Transverse colon (tissue), 4 donors: ENCODE measurements at regions not wholly inside any gene's neighbourhood (a gene's known extent, or its start where the extent isn't known, plus 50 kb on each side); places are given as distances from the start of the nearest gene placed in this dataset.

Experiments used
- DNase-seq: peaks from one replicate; pipeline ENCODE4 v3.0.0-alpha.2; 2019
- H3K27ac ChIP-seq, 4 donors: fragments of 200-600 bp; sonication (generic); 2 replicates each; pipeline ENCODE4 v1.5.1; 2016 to 2018; ENCODE audit warnings: inconsistent platforms in 4 of 4
- H3K27me3 ChIP-seq: fragments of 200-600 bp; sonication (generic); 2 replicates; pipeline ENCODE4 v1.5.1; 2017; ENCODE audit warnings: inconsistent platforms
- H3K36me3 ChIP-seq, 4 donors: fragments of 200-600 bp; sonication (generic); 2 replicates each; pipeline ENCODE4 v1.5.1; 2017 to 2019; ENCODE audit warnings: inconsistent platforms in 4 of 4
- H3K4me1 ChIP-seq, 4 donors: fragments of 200-600 bp; sonication (generic); 2 replicates each; pipeline ENCODE4 v1.5.1; 2017 to 2020; ENCODE audit warnings: inconsistent platforms in 4 of 4
- H3K4me3 ChIP-seq, 4 donors: fragments of 200-600 bp; sonication (generic); 1 replicate in 1 of 4; 2 replicates in 3 of 4; pipeline versions ENCODE4 v1.5.1 to v1.6.1; 2017 to 2019; ENCODE audit warnings: inconsistent platforms in 4 of 4
- H3K9me3 ChIP-seq, 2 donors: fragments of 200-600 bp; sonication (generic); 2 replicates each; pipeline ENCODE4 v1.5.1; 2017 to 2019; ENCODE audit warnings: inconsistent platforms in 2 of 2
- EP300 ChIP-seq: sonication (generic); formaldehyde crosslinking; IDR thresholded peaks from one replicate; pipeline ENCODE4 v1.6.1; 2017; ENCODE audit warnings: antibody characterized with exemption, low read depth
- POLR2A ChIP-seq: fragments of 450-650 bp; IDR thresholded peaks from one replicate; pipeline ENCODE4 v1.6.1; 2016; ENCODE audit warnings: antibody characterized with exemption, mild to moderate bottlenecking, moderate library complexity
- POLR2AphosphoS5 ChIP-seq, 3 donors: sonication (generic); formaldehyde crosslinking; IDR thresholded peaks; one replicate each; pipeline ENCODE4 v1.6.1; 2016; ENCODE audit warnings: antibody characterized with exemption in 3 of 3
- WGBS, 2 donors: methylation state at CpG; one replicate each; pipeline ENCODE4 v1.1.5; 2018; ENCODE audit warnings: low coverage in 1 of 2; 5-methylcytosine and 5-hydroxymethylcytosine counted together
- in situ Hi-C, 4 donors: fragments of 200-750 bp; cut with MboI; loops; one replicate each; pipeline versions ENCODE4 v1.15.0 to v1.15.1; 2017; ENCODE audit warnings: low sequenced_read_pairs in 3 of 4, low pct_ligation_motif_present in 1 of 4, low pct_unique_long_range_greater_than_20kb in 1 of 4
- intact Hi-C: fragments of 100-400 bp; cut with DNase I; formaldehyde crosslinking; loops from one replicate; pipeline ENCODE4 v1.15.1; 2023; ENCODE audit warnings: low total_unique reads
- TF ChIP-seq, protein P1 (sequence below), 5 experiments: fragments of 200-600 bp in 3 of 5; fragments of 450-650 bp in 2 of 5; sonication (generic) in 3 of 5; IDR thresholded peaks; 1 replicate in 2 of 5; 2 replicates in 3 of 5; pipeline ENCODE4 v1.5.1; 2016 to 2017; ENCODE audit warnings: antibody characterized with exemption in 5 of 5, inconsistent platforms in 3 of 5, mild to moderate bottlenecking in 2 of 5, moderate library complexity in 1 of 5

GRCh38 chr11:91686700-91687099 is 537.9 kb upstream of the FAT3 start:
- in situ Hi-C loops: no loop called here
- Histone ChIP-seq H3K9me3 (no peaks in the 10 kb centered on the region), H3K36me3 (no peaks in the 10 kb centered on the region), H3K4me1 (no peaks in the 10 kb centered on the region), H3K27ac (no peak overlapping the region), H3K27me3 (no peaks in the 10 kb centered on the region), H3K4me3 (no peak overlapping the region)
- WGBS, 2 donors: 63 to 86% methylated on average over 1 of the region's 1 CpG
- DNase-seq: no peak
- TF ChIP-seq EP300 (no peak), POLR2AphosphoS5 (IDR thresholded peaks at IDR 0.05) (no peak), POLR2A (no peak)
- TF ChIP-seq, protein P1, sequence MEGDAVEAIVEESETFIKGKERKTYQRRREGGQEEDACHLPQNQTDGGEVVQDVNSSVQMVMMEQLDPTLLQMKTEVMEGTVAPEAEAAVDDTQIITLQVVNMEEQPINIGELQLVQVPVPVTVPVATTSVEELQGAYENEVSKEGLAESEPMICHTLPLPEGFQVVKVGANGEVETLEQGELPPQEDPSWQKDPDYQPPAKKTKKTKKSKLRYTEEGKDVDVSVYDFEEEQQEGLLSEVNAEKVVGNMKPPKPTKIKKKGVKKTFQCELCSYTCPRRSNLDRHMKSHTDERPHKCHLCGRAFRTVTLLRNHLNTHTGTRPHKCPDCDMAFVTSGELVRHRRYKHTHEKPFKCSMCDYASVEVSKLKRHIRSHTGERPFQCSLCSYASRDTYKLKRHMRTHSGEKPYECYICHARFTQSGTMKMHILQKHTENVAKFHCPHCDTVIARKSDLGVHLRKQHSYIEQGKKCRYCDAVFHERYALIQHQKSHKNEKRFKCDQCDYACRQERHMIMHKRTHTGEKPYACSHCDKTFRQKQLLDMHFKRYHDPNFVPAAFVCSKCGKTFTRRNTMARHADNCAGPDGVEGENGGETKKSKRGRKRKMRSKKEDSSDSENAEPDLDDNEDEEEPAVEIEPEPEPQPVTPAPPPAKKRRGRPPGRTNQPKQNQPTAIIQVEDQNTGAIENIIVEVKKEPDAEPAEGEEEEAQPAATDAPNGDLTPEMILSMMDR (IDR thresholded peaks at IDR 0.05): no peak
- intact Hi-C loops: no loop called here

DNA sequence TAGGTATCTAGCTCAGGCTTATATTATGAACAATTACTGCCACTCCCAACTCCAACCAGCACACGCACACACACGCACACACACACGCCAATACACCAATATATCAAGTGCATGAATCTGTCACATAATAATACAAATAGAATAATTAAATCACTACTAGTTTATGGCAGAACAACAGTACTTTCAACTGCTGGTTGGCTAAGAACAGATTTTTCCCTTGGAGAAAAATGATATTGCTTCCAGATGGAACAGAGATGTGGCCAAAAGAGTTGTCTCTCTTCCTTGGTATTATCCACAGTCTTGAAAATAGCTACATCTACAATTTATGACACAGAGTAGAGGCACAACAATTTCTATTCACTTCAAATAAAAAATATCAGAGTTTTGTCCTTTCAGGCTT is 538.3 kb upstream of the FAT3 start:
- Histone ChIP-seq H3K36me3 (no peaks in the 10 kb centered on the region), H3K4me3 (no peak overlapping the region), H3K9me3 (no peaks in the 10 kb centered on the region), H3K4me1 (no peaks in the 10 kb centered on the region), H3K27me3 (no peaks in the 10 kb centered on the region), H3K27ac (no peak overlapping the region)
- TF ChIP-seq EP300 (no peak), POLR2AphosphoS5 (IDR thresholded peaks at IDR 0.05) (no peak), POLR2A (no peak)
- TF ChIP-seq, protein P1 (IDR thresholded peaks at IDR 0.05): no peak
- intact Hi-C loops (no loop called here), in situ Hi-C loops (no loop called here)
- no peak for DNase-seq
- WGBS, 2 donors: 57 to 82% methylated on average over 3 of the region's 3 CpGs

DNA sequence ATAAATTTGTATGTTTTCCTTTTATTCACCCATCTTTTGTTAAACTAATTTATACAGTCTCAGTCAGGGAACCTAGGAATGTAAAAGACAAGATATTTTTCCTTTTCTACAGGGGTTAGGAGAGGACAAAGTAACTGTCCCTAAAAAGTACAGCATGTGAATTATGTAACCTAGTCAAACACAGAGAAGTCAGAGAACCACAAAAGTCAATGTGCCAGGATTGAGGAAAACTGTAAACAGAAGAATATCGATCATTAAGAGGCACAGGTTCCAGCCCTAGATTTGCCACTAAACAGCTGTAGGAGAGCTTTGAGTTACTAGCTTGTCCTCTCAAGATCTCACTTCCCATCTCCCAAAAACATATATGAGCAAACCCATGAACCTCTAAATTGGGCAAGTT is 550.9 kb upstream of the FAT3 start:
- no peak overlapping the region for H3K4me3 ChIP-seq
- H3K4me1 ChIP-seq: no peaks in the 10 kb centered on the region
- intact Hi-C loops: no loop called here
- no peaks in the 10 kb centered on the region for H3K27me3 ChIP-seq
- in situ Hi-C loops: no loop called here
- TF ChIP-seq EP300 (no peak), POLR2A (no peak), POLR2AphosphoS5 (IDR thresholded peaks at IDR 0.05) (no peak)
- TF ChIP-seq, protein P1 (IDR thresholded peaks at IDR 0.05): no peak
- WGBS, 2 donors: 94 to 100% methylated on average over 1 of the region's 1 CpG
- H3K27ac ChIP-seq: no peak overlapping the region
- no peak for DNase-seq
- no peaks in the 10 kb centered on the region for H3K9me3 ChIP-seq
- H3K36me3 ChIP-seq: no peaks in the 10 kb centered on the region

DNA sequence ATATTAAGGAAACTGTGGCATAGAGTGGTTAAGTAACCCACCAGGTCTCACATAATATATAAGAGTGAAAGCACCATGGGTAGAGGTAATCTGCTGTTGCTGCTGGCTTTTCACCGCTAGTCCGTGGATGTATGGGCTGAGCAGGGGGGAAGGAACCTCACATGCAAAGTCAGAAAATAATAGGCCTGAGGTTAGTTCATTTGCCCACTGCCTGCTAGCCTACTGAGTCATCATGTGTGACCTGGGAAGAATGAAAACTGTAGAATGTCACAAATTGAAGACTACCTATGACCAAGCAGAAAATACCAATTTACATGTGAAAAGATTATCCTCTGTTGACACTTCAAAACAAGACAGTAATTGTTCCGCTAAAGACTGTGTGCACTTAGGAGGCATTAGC is 560.1 kb upstream of the FAT3 start:
- Histone ChIP-seq H3K36me3 (no peaks in the 10 kb centered on the region), H3K9me3 (no peaks in the 10 kb centered on the region), H3K27ac (no peak overlapping the region), H3K27me3 (no peaks in the 10 kb centered on the region), H3K4me3 (no peak overlapping the region), H3K4me1 (no peaks in the 10 kb centered on the region)
- in situ Hi-C loops (no loop called here), intact Hi-C loops (no loop called here)
- DNase-seq: no peak
- 88 to 91% methylated on average over 3 of the region's 3 CpGs for WGBS, 2 donors
- TF ChIP-seq EP300: no peak
- no peak for TF ChIP-seq POLR2AphosphoS5 (IDR thresholded peaks at IDR 0.05)
- TF ChIP-seq, protein P1 (IDR thresholded peaks at IDR 0.05): no peak
- no peak for TF ChIP-seq POLR2A
